GM12865 (cell line): ENCODE measurements at regions not wholly inside any gene's neighbourhood (a gene's known extent, or its start where the extent isn't known, plus 50 kb on each side); places are given as distances from the start of the nearest gene placed in this dataset.
"Not testable (repeated sequence)": the region's sequence is repeated elsewhere in the genome, so short reads cannot be mapped to it uniquely, and the experiment has no call there.

Experiments used
- DNase-seq: peaks from one replicate; pipeline ENCODE4 v3.0.0; 2010; ENCODE audit warnings: low read depth
- H3K4me3 ChIP-seq: 2 replicates; pipeline ENCODE4 v1.5.1; 2011; ENCODE audit warnings: mild to moderate bottlenecking, low read depth, low read length, control low read depth
- TF ChIP-seq, protein P1 (sequence below): IDR thresholded peaks from 2 replicates; pipeline ENCODE4 v1.5.1; 2011; ENCODE audit warnings: low read length, control low read depth, low read depth, inconsistent platforms; ENCODE audit not compliant: insufficient read depth; ENCODE audit errors: missing control alignments

DNA sequence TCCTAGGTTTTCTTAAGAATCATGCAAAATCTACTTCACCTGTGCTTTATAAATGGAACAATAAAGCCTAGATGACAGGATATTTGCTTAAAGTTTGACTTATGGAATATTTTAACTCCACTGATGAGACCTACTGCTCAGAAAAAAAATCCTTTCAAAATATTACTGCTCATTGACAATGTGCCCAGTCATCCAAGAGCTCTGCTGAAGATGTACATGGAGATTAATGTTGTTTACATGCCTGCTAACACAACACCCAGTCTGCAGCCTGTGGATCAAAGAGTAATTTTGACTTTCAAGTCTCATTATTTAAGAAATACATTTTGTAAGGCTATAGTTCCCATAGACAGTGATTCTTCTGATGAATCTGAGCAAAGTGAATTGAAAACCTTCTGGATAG lies 889.6 kb downstream of the CDH18 start:
- no peak for DNase-seq
- no peak overlapping the region for H3K4me3 ChIP-seq
- TF ChIP-seq, protein P1, sequence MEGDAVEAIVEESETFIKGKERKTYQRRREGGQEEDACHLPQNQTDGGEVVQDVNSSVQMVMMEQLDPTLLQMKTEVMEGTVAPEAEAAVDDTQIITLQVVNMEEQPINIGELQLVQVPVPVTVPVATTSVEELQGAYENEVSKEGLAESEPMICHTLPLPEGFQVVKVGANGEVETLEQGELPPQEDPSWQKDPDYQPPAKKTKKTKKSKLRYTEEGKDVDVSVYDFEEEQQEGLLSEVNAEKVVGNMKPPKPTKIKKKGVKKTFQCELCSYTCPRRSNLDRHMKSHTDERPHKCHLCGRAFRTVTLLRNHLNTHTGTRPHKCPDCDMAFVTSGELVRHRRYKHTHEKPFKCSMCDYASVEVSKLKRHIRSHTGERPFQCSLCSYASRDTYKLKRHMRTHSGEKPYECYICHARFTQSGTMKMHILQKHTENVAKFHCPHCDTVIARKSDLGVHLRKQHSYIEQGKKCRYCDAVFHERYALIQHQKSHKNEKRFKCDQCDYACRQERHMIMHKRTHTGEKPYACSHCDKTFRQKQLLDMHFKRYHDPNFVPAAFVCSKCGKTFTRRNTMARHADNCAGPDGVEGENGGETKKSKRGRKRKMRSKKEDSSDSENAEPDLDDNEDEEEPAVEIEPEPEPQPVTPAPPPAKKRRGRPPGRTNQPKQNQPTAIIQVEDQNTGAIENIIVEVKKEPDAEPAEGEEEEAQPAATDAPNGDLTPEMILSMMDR = no peak

DNA sequence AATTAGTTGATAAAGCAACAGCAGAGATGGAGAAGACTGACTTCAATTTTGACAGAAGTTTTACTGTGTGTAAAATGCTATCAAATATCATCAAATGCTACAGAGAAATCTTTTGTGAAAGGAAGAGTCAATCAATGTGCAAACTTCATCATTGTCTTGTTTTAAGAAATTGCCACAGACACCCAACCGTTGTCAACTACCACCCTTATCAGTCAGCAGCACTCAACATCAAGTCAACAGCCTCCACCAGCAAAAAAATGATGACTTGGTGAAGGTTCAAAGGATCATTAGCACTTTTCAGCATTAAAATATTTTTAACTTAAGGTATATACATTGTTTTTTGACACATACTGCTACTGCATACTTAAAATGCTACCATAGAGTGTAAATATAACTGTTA lies 888.8 kb downstream of the CDH18 start:
- no peak for DNase-seq
- TF ChIP-seq, protein P1 = no peak

DNA sequence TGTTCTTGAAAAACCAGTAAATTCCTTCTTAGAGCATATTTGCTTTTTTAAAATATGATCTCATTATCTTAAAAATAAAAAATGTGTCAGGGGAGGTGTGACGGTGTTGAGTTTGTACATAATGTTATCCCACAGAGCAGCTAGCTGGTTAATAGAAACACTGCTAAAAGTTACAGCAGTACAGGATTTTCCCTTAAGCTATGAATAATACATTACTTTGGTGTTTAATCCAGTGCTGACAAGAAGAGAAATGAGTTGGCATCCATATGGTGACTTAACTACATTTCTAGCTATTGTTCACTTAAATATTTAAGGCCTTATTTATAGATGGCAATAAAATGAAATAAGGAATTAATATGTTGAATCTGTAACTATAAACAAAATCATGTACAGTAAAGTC lies 883.1 kb downstream of the CDH18 start:
- DNase-seq = no peak
- TF ChIP-seq, protein P1 = no peak
- no peak overlapping the region for H3K4me3 ChIP-seq

More for the DNA sequence above, 888.8 kb downstream of the CDH18 start:
- no peak overlapping the region for H3K4me3 ChIP-seq

DNA sequence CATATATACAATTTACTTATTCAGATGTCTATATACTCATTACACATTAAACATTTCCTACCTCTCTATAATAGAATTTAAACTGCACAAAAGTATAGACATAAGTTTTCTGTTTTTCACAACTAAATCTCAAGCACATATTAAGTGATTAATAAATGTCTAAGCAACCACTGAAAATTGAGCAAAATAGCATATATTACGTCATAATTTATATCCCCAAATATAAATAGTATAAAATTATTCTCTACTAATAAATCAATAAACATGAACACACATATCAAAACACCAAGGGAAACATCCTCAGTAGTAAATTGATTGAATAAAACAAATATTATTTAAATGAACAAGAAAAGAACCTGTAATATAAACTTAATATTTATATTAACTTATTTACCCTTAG lies 865.1 kb downstream of the CDH18 start:
- TF ChIP-seq, protein P1 = no peak
- no peak overlapping the region for H3K4me3 ChIP-seq
- no peak for DNase-seq

DNA sequence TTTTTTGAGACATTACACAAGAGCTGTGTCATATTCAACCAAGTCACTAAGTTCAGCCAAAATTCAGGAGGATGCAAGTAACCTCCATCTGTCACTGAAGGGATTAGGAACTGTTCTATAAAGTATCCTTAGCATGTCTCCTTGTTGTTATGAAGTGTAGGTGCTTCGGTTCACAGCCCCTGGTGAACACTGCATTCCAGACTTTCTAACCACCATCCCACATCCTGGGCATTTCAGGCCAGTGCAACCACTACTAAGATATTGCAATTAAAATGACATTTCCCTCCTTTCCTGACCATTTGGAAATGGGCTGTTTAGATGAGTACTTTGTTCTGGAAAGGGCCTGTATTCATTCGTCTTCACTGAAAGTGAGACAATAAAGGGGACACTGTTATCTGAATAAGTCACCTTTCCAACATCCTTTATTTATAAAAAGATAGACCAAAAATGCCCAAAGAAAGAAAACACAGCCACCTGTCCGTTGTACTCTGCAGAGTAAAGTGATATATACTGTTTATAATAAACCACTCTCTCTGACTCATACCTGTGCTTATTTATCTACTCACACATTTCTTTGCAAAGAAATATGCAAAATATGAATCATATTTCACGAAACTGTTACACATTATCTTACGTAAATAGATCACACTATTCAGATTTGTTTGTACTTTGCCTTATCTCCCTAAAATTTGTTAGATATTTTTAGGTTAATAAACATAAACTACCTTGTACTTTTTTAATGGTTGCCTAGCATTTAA lies 861.9 kb downstream of the CDH18 start:
- no peak overlapping the region for H3K4me3 ChIP-seq
- DNase-seq = no peak
- TF ChIP-seq, protein P1 = no peak

DNA sequence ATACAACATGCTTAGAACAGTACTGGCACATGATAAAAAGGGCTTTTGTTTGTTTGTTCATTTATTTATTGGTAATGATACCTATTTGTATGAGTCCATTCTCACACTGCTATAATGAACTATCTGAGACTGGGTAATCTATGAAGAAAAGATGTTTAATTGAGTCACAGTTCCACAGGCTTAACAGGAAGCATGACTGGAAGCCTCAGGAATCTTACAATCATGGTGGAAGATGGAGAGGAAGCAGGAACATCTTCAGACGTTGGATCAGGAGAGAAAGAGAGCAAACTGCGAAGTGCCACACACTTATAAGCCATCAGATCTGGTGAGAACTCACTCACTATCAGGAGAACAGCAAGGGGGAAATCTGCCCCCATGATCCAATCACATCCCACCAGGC lies 847.7 kb downstream of the CDH18 start:
- no peak for DNase-seq
- TF ChIP-seq, protein P1 = no peak
- no peak overlapping the region for H3K4me3 ChIP-seq

DNA sequence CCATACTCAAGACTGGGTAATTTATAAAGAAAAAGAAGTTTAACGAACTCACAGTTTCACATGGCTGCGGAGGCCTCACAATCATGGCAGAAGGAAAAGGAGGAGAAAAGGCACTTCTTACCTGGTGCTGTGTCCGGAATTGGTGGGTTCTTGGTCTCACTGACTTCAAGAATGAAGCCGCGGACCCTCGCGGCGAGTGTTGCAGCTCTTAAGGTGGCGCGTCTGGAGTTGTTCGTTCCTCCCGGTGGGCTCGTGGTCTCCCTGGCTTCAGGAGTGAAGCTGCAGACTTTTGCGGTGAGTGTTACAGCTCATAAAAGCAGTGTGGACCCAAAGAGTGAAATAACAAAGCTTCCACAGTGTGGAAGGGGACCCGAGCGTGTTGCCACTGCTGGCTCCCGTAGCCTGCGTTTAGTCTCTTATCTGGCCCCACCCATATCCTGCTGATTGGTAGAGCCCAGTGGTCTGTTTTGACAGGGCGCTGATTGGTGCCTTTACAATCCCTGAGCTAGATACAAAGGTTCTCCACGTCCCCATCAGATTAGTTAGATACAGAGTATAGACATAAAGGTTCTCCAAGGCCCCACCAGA lies 846.0 kb downstream of the CDH18 start:
- H3K4me3 ChIP-seq, DNase-seq: not testable (repeated sequence)

DNA sequence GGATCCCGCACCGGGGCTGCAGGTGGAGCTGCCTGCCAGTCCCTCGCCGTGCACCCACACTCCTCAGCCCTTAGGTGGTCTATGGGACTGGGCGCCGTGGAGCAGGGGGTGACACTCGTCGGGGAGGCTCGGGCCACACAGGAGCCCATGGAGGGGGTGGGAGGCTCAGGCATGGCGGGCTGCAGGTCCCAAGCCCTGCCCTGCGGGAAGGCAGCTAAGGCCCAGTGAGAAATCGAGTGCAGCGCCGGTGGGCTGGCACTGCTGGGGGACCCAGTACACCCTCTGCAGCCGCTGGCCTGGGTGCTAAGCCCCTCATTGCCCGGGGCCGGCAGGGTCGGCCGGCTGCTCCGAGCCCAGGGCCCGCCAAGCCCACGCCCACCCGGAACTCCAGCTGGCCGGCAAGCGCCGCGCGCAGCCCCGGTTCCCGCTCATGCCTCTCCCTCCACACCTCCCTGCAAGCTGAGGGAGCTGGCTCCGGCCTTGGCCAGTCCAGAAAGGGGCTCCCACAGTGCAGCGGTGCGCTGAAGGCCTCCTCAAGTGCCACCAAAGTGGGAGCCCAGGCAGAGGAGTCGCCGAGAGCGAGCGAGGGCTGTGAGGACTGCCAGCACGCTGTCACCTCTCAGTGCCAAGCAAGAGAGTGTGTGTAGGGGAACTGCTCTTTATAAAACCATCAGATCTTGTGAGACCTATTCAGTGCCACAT lies 845.1 kb downstream of the CDH18 start:
- DNase-seq, H3K4me3 ChIP-seq: not testable (repeated sequence)
